ENCODE measurements at regions not wholly inside any gene's neighbourhood (a gene's known extent, or its start where the extent isn't known, plus 50 kb on each side); places are given as distances from the start of the nearest gene placed in this dataset.

- TF ChIP-seq FOXM1 (IDR thresholded peaks at IDR 0.05; ENCODE audit: borderline replicate concordance, low read depth) (no peak), TAF1 (IDR thresholded peaks at IDR 0.05; ENCODE audit: low read depth) (no peak), TEAD4 (IDR thresholded peaks at IDR 0.05) (no peak), CREB1 (IDR thresholded peaks at IDR 0.05; ENCODE audit: low read depth) (no peak), EP300 (IDR thresholded peaks at IDR 0.05; ENCODE audit: borderline replicate concordance) (no peak), RAD21 (IDR thresholded peaks at IDR 0.05; ENCODE audit: low read depth) (no peak), NFIC (IDR thresholded peaks at IDR 0.05) (peak; percentile 49), CEBPB (IDR thresholded peaks at IDR 0.05) (no peak), TCF12 (IDR thresholded peaks at IDR 0.05; ENCODE audit: low read depth) (no peak), MAX (IDR thresholded peaks at IDR 0.05) (peak; percentile 8; the same call in 1 of the 2 replicates), ZBTB7A (IDR thresholded peaks at IDR 0.05; ENCODE audit: low read depth) (no peak), YY1 (IDR thresholded peaks at IDR 0.05; ENCODE audit: low read depth) (no peak)
These were observed 91.6 kb upstream of the CTDP1 start for GRCh38 chr18:79587779-79588635.

- TF ChIP-seq NFIC (IDR thresholded peaks at IDR 0.05): peak; percentile 84
- TF ChIP-seq RAD21 (IDR thresholded peaks at IDR 0.05; ENCODE audit: low read depth): peak; percentile 0; the same call in 1 of the 2 replicates
- TF ChIP-seq TEAD4 (IDR thresholded peaks at IDR 0.05): 0 out of 2 replicates have a peak, but pooled peaks have one; percentile 11
- no peak for TF ChIP-seq FOXM1 (IDR thresholded peaks at IDR 0.05; ENCODE audit: borderline replicate concordance, low read depth)
- no peak for TF ChIP-seq EGR1 (IDR thresholded peaks at IDR 0.05)
- peak; percentile 42; the same call in 1 of the 2 replicates for TF ChIP-seq MAX (IDR thresholded peaks at IDR 0.05)
- 0 out of 2 replicates have a peak, but pooled peaks have one; percentile 12 for TF ChIP-seq EP300 (IDR thresholded peaks at IDR 0.05; ENCODE audit: borderline replicate concordance)
These were observed 90.7 kb upstream of the CTDP1 start for GRCh38 chr18:79588636-79589481.

DNA sequence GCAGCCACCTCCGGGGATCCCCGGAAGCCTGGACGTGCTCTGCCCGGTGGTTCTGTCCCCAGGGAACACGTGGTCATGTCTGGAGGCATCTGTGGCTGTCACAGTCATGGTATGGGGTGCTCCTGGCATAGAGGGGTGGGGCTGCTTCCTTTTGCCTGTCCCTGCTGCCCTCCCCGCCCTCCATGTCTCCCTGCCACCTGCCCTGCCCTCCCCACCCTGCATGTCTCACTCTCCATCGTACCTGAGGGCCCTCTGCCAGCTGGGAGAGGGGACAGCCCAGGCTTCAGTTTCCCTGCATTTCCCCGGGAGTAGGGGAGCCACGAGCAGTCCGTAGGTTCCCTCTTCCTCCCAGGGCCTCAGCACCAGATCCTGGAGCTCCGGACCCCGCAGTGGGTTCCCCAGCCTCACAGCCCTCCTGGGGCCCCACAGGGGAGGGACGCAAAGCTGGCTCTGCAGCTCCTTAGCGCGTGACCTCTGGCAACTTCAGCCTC, 90.0 kb upstream of the CTDP1 start:
- no peak for TF ChIP-seq RAD21 (IDR thresholded peaks at IDR 0.05; ENCODE audit: low read depth)
- TF ChIP-seq EP300 (IDR thresholded peaks at IDR 0.05; ENCODE audit: borderline replicate concordance): no peak
- TF ChIP-seq CREB1 (IDR thresholded peaks at IDR 0.05; ENCODE audit: low read depth): no peak
- TF ChIP-seq REST (IDR thresholded peaks at IDR 0.05; ENCODE audit: low read depth): no peak
- TF ChIP-seq YY1 (IDR thresholded peaks at IDR 0.05; ENCODE audit: low read depth): no peak
- TF ChIP-seq CEBPB (IDR thresholded peaks at IDR 0.05): no peak
- TF ChIP-seq ZBTB7A (IDR thresholded peaks at IDR 0.05; ENCODE audit: low read depth): no peak
- no peak for TF ChIP-seq EGR1 (IDR thresholded peaks at IDR 0.05)
- TF ChIP-seq TCF12 (IDR thresholded peaks at IDR 0.05; ENCODE audit: low read depth): no peak
- no peak for TF ChIP-seq NFIC (IDR thresholded peaks at IDR 0.05)
- no peak for TF ChIP-seq FOXM1 (IDR thresholded peaks at IDR 0.05; ENCODE audit: borderline replicate concordance, low read depth)

GRCh38 chr18:79590191-79591031, 89.2 kb upstream of the CTDP1 start:
- TF ChIP-seq TCF12 (IDR thresholded peaks at IDR 0.05; ENCODE audit: low read depth) (no peak), RAD21 (IDR thresholded peaks at IDR 0.05; ENCODE audit: low read depth) (no peak), USF1 (IDR thresholded peaks at IDR 0.05) (no peak), EP300 (IDR thresholded peaks at IDR 0.05; ENCODE audit: borderline replicate concordance) (no peak), MAX (IDR thresholded peaks at IDR 0.05) (no peak), TEAD4 (IDR thresholded peaks at IDR 0.05) (no peak), CREB1 (IDR thresholded peaks at IDR 0.05; ENCODE audit: low read depth) (no peak)

GRCh38 chr18:79591032-79591308, 88.6 kb upstream of the CTDP1 start:
- TF ChIP-seq TAF1 (IDR thresholded peaks at IDR 0.05; ENCODE audit: low read depth) (no peak), FOXM1 (IDR thresholded peaks at IDR 0.05; ENCODE audit: borderline replicate concordance, low read depth) (no peak)

DNA sequence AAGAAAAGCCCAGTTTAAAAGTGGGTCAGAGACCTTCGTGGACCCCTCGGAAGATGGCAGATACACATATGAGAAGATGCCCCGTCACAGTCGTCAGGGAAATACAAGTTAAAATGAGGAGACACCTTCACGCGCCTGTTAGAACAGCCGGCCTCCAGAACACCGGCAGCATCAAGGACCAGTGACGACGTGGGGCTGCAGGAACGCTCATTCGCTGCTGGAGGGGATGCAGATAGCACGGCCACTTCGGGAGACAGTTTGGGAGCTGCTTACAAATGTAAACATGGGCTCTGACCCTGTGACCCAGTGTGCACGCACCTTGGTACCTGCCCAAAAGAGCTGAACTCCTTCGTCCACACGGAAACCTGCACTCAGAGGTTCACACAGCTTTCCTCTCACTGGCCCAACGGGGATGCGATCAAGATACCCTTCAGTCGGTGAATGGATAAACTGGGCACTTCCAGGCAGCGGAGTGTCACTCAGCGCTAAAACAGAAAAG, 83.7 kb upstream of the CTDP1 start:
- TF ChIP-seq ZBTB7A (IDR thresholded peaks at IDR 0.05; ENCODE audit: low read depth) (no peak), REST (IDR thresholded peaks at IDR 0.05; ENCODE audit: low read depth) (no peak), TAF1 (IDR thresholded peaks at IDR 0.05; ENCODE audit: low read depth) (no peak), TCF12 (IDR thresholded peaks at IDR 0.05; ENCODE audit: low read depth) (no peak), EGR1 (IDR thresholded peaks at IDR 0.05) (no peak), CREB1 (IDR thresholded peaks at IDR 0.05; ENCODE audit: low read depth) (no peak), MAX (IDR thresholded peaks at IDR 0.05) (no peak), EP300 (IDR thresholded peaks at IDR 0.05; ENCODE audit: borderline replicate concordance) (no peak)

Data from Ishikawa (cell line).